HepG2 (cell line): ENCODE measurements at regions not wholly inside any gene's neighbourhood (a gene's known extent, or its start where the extent isn't known, plus 50 kb on each side); places are given as distances from the start of the nearest gene placed in this dataset.

ENCODE experiments used
- DDIT3 ChIP-seq: sonication (generic); formaldehyde crosslinking; IDR thresholded peaks from 2 replicates; pipeline ENCODE4 v1.4.0; 2020; ENCODE audit warnings: mild to moderate bottlenecking, missing genetic modification reagents
- DR1 ChIP-seq: sonication (generic); formaldehyde crosslinking; IDR thresholded peaks from 2 replicates; pipeline ENCODE4 v1.8.0; 2021; ENCODE audit warnings: mild to moderate bottlenecking, missing genetic modification reagents, inconsistent platforms
- ERF ChIP-seq: IDR thresholded peaks from 2 replicates; pipeline ENCODE4 v1.6.1; 2018; ENCODE audit warnings: missing biosample characterization, missing genetic modification reagents
- HNF4G ChIP-seq, 2 experiments: sonication (generic) in 1 of 2; formaldehyde crosslinking in 1 of 2; IDR thresholded peaks; 2 replicates each; pipeline versions ENCODE4 v1.4.0 to v1.6.1; 2011 to 2020; ENCODE audit warnings: borderline replicate concordance in 2 of 2, low read depth in 2 of 2, mild to moderate bottlenecking in 2 of 2, low read length in 1 of 2, missing genetic modification reagents in 1 of 2, moderate library complexity in 1 of 2
- HOXA3 ChIP-seq: sonication (generic); formaldehyde crosslinking; IDR thresholded peaks from 2 replicates; pipeline ENCODE4 v1.5.0; 2020; ENCODE audit warnings: missing genetic modification reagents
- LCORL ChIP-seq, 2 experiments: fragments of 450-650 bp in 1 of 2; sonication (generic) in 1 of 2; formaldehyde crosslinking in 1 of 2; IDR thresholded peaks; 2 replicates each; pipeline versions ENCODE4 v1.5.0 to v1.6.1; 2017 to 2020; ENCODE audit warnings: antibody characterized with exemption in 1 of 2, missing genetic modification reagents in 1 of 2
- MIER3 ChIP-seq: IDR thresholded peaks from 2 replicates; pipeline ENCODE4 v1.6.1; 2016; ENCODE audit warnings: missing compliant biosample characterization, borderline replicate concordance
- NR1H2 ChIP-seq: sonication (generic); formaldehyde crosslinking; IDR thresholded peaks from 2 replicates; pipeline ENCODE4 v1.8.1; 2022; ENCODE audit warnings: low read depth, missing genetic modification reagents, borderline replicate concordance
- RXRA ChIP-seq: sonication (generic); formaldehyde crosslinking; IDR thresholded peaks from 2 replicates; pipeline ENCODE4 v1.5.1; 2020; ENCODE audit warnings: missing genetic modification reagents
- SETDB1 ChIP-seq: sonication (generic); formaldehyde crosslinking; IDR thresholded peaks from 2 replicates; pipeline ENCODE4 v1.5.1; 2020; ENCODE audit warnings: missing genetic modification reagents, mild to moderate bottlenecking, borderline replicate concordance
- SIX4 ChIP-seq: sonication (generic); formaldehyde crosslinking; IDR thresholded peaks from 2 replicates; pipeline ENCODE4 v1.4.0; 2020; ENCODE audit warnings: missing genetic modification reagents
- TERF1 ChIP-seq: sonication (generic); formaldehyde crosslinking; IDR thresholded peaks from 2 replicates; pipeline ENCODE4 v1.8.0; 2022; ENCODE audit warnings: mild to moderate bottlenecking, missing genetic modification reagents, moderate library complexity
- TGIF2 ChIP-seq: IDR thresholded peaks from 2 replicates; pipeline ENCODE4 v1.6.1; 2016; ENCODE audit warnings: control low read depth, missing compliant biosample characterization
- ZNF281 ChIP-seq: sonication (generic); formaldehyde crosslinking; IDR thresholded peaks from 2 replicates; pipeline ENCODE4 v1.4.0; 2020; ENCODE audit warnings: missing genetic modification reagents, borderline replicate concordance
- ZNF317 ChIP-seq: sonication (generic); formaldehyde crosslinking; IDR thresholded peaks from 2 replicates; pipeline ENCODE4 v1.5.0; 2020; ENCODE audit warnings: mild to moderate bottlenecking, missing genetic modification reagents
- ZNF549 ChIP-seq: sonication (generic); formaldehyde crosslinking; IDR thresholded peaks from 2 replicates; pipeline ENCODE4 v1.5.0; 2020; ENCODE audit warnings: missing genetic modification reagents
- ZNF574 ChIP-seq: sonication (generic); formaldehyde crosslinking; IDR thresholded peaks from 2 replicates; pipeline ENCODE4 v1.4.0; 2020; ENCODE audit warnings: missing genetic modification reagents
- ZNF576 ChIP-seq: sonication (generic); formaldehyde crosslinking; IDR thresholded peaks from 2 replicates; pipeline ENCODE4 v1.4.0; 2020; ENCODE audit warnings: mild to moderate bottlenecking, missing genetic modification reagents
- ZNF709 ChIP-seq: sonication (generic); formaldehyde crosslinking; IDR thresholded peaks from 2 replicates; pipeline ENCODE4 v1.5.0; 2020; ENCODE audit warnings: mild to moderate bottlenecking, missing genetic modification reagents
- ZNF784 ChIP-seq: sonication (generic); formaldehyde crosslinking; IDR thresholded peaks from 2 replicates; pipeline ENCODE4 v1.5.1; 2020; ENCODE audit warnings: missing genetic modification reagents, mild to moderate bottlenecking, borderline replicate concordance
- ZNF792 ChIP-seq: IDR thresholded peaks from 2 replicates; pipeline ENCODE4 v1.6.1; 2016
- ZSCAN20 ChIP-seq: sonication (generic); formaldehyde crosslinking; IDR thresholded peaks from 2 replicates; pipeline ENCODE4 v1.4.0; 2020; ENCODE audit warnings: missing genetic modification reagents, mild to moderate bottlenecking, borderline replicate concordance

- TF ChIP-seq SIX4 = no peak
- TF ChIP-seq ZNF784 (CRISPR knock-in tag) = no peak
- peak; percentile 91 for TF ChIP-seq HNF4G (IDR thresholded peaks at IDR 0.05; ENCODE audit: borderline replicate concordance, low read depth, low read length)
- no peak; the same call in 1 of the 2 replicates for TF ChIP-seq HNF4G (CRISPR knock-in tag; IDR thresholded peaks at IDR 0.05; ENCODE audit: borderline replicate concordance, low read depth)
- TF ChIP-seq TERF1 = no peak
- peak; percentile 70; the same call in 1 of the 2 replicates for TF ChIP-seq MIER3
- no peak for TF ChIP-seq DDIT3
- TF ChIP-seq HOXA3 (CRISPR knock-in tag) = peak; percentile 94
- TF ChIP-seq LCORL (IDR thresholded peaks at IDR 0.05) = no peak
- peak; percentile 91 for TF ChIP-seq LCORL (CRISPR knock-in tag; IDR thresholded peaks at IDR 0.05)
- TF ChIP-seq ZNF549 (CRISPR knock-in tag) = no peak
- no peak for TF ChIP-seq ZSCAN20 (CRISPR knock-in tag)
- no peak for TF ChIP-seq ZNF317
- no peak for TF ChIP-seq ZNF709
- TF ChIP-seq DR1 (CRISPR knock-in tag) = no peak
- TF ChIP-seq ZNF576 (CRISPR knock-in tag) = no peak
- TF ChIP-seq ZNF574 (CRISPR knock-in tag) = peak; percentile 55
- 0 out of 2 replicates have a peak, but pooled peaks have one; percentile 41 for TF ChIP-seq ERF (CRISPR knock-in tag)
- peak; percentile 65; the same call in 1 of the 2 replicates for TF ChIP-seq TGIF2 (CRISPR knock-in tag)
- TF ChIP-seq NR1H2 (CRISPR knock-in tag) = peak; percentile 63; the same call in 1 of the 2 replicates
- TF ChIP-seq SETDB1 (CRISPR knock-in tag) = no peak
- TF ChIP-seq ZNF792 (CRISPR knock-in tag) = peak; percentile 57; the same call in 1 of the 2 replicates
- TF ChIP-seq ZNF281 = 0 out of 2 replicates have a peak, but pooled peaks have one; percentile 58
- peak; percentile 96 for TF ChIP-seq RXRA (CRISPR knock-in tag)
Observed at GRCh38 chr15:53034767-53035245, 244.7 kb upstream of the ONECUT1 start (continued).
